ENCODE measurements at regions not wholly inside any gene's neighbourhood (a gene's known extent, or its start where the extent isn't known, plus 50 kb on each side); places are given as distances from the start of the nearest gene placed in this dataset.

DNA sequence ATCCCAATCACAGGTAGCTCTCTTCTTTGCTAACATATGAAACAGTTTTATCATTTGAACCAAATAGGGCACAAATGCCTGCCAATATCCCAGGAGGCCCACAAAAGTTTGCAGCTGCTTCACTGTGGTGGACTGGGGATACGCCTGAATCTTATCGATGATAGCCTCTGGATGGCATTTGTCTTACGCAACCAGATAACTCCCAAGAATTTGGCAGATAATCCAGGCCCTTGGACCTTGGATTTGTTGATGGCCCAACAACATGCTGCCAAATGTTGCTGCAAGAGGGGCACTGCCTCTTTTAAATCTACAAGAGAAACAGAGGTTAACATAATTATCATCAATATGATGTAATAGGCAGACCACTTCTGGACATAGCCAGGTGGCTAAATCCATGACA is 587.1 kb upstream of the LRRTM4 start:
- TF ChIP-seq, protein P1, sequence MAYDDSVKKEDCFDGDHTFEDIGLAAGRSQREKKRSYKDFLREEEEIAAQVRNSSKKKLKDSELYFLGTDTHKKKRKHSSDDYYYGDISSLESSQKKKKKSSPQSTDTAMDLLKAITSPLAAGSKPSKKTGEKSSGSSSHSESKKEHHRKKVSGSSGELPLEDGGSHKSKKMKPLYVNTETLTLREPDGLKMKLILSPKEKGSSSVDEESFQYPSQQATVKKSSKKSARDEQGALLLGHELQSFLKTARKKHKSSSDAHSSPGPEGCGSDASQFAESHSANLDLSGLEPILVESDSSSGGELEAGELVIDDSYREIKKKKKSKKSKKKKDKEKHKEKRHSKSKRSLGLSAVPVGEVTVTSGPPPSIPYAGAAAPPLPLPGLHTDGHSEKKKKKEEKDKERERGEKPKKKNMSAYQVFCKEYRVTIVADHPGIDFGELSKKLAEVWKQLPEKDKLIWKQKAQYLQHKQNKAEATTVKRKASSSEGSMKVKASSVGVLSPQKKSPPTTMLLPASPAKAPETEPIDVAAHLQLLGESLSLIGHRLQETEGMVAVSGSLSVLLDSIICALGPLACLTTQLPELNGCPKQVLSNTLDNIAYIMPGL (CRISPR knock-in tag; IDR thresholded peaks at IDR 0.05; ENCODE audit: borderline replicate concordance in 1 of 2, low read depth in 1 of 2): no peak
- no peak for TF ChIP-seq CTCF (CRISPR knock-in tag; IDR thresholded peaks at IDR 0.05)
- no peak for TF ChIP-seq GABPB1 (CRISPR knock-in tag; IDR thresholded peaks at IDR 0.05)
- TF ChIP-seq SRSF4 (IDR thresholded peaks at IDR 0.05; ENCODE audit: low read depth, low read length, poor library complexity, severe bottlenecking): no peak
- no peak for TF ChIP-seq ELF4 (CRISPR knock-in tag; IDR thresholded peaks at IDR 0.05; ENCODE audit: borderline replicate concordance)
- TF ChIP-seq ZNF292 (CRISPR knock-in tag; IDR thresholded peaks at IDR 0.05; ENCODE audit: borderline replicate concordance, low read depth): no peak
- TF ChIP-seq POLR2A (IDR thresholded peaks at IDR 0.05; ENCODE audit: insufficient read depth in 1 of 2, low read depth in 2 of 2, low read length in 2 of 2): no peak
- TF ChIP-seq REST (IDR thresholded peaks at IDR 0.05; ENCODE audit: borderline replicate concordance in 1 of 2, low read depth in 1 of 2, low read length in 2 of 2): no peak
- TF ChIP-seq ZNF747 (CRISPR knock-in tag; IDR thresholded peaks at IDR 0.05; ENCODE audit: borderline replicate concordance): no peak
- no peak for TF ChIP-seq ZNF558 (CRISPR knock-in tag; IDR thresholded peaks at IDR 0.05; ENCODE audit: borderline replicate concordance)
- no peak for TF ChIP-seq ZGPAT (CRISPR knock-in tag; IDR thresholded peaks at IDR 0.05)

Measured in HepG2 (cell line).